GM12801 (cell line): ENCODE measurements at regions not wholly inside any gene's neighbourhood (a gene's known extent, or its start where the extent isn't known, plus 50 kb on each side); places are given as distances from the start of the nearest gene placed in this dataset.

Experiments used
- CTCF ChIP-seq: IDR thresholded peaks from one replicate; pipeline ENCODE4 v1.5.1; 2011; ENCODE audit warnings: control low read depth; ENCODE audit not compliant: insufficient read length; ENCODE audit errors: extremely low read depth

GRCh38 chr14:71235875-71236274 is 328.6 kb downstream of the PCNX1 start:
- no peak for TF ChIP-seq CTCF

DNA sequence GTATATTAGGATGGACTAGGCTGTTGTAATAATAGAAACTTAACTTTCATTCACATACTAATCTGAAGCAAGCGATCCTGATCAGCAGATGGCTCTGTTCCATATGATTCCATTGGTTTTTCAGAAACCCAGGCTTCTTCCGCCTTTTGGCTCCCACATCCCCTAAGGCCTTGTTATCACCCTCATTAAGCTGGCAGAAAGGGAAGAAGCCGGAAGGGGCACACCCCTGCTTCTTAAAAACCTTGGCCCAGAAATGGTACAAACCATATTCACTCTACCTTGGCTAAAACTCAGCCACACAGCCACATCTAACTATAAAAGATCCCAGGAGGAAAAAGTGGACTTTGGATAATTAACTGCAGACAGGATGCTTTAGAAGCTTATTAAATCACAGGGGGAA is 329.2 kb downstream of the PCNX1 start:
- TF ChIP-seq CTCF, result no peak

GRCh38 chr14:71237556-71237955 is 330.3 kb downstream of the PCNX1 start:
- no peak for TF ChIP-seq CTCF

DNA sequence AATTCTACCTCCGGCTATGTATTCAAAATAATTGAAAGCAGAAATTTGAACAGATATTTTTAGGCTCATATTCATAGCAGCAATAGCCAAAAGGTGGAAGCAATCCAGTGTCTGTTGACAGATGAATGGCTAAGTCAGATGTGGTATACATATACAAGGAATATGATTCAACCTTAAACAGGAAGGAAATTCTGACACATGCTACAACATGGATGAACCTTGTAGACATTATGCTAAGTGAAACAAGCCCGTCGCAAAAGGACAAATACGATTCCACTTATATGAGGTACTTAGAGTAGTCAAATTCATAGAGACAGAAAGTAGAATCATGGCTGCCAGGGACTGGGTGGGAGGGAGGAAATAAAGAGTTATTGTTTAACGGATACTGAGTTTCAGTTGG is 331.6 kb downstream of the PCNX1 start:
- no peak for TF ChIP-seq CTCF

DNA sequence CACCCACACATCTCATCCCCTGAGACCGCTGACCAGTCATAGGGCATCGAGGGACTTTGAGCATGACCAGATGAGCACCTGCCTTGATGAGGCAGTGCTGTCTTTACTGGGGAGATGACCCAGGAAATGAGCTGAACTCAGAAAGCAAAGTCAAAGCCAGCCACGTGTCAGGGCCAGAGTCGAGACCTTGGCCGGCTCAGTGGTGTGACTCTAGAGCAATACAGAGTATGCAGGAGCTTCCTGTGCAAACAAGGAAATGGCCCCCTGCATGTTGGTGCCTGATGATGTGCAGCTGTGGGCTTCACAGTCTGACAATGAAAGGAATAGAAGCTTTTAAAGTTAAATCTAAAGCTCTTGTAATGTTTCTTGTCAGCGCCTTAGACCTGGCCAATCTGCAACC is 332.9 kb downstream of the PCNX1 start:
- TF ChIP-seq CTCF, result no peak

DNA sequence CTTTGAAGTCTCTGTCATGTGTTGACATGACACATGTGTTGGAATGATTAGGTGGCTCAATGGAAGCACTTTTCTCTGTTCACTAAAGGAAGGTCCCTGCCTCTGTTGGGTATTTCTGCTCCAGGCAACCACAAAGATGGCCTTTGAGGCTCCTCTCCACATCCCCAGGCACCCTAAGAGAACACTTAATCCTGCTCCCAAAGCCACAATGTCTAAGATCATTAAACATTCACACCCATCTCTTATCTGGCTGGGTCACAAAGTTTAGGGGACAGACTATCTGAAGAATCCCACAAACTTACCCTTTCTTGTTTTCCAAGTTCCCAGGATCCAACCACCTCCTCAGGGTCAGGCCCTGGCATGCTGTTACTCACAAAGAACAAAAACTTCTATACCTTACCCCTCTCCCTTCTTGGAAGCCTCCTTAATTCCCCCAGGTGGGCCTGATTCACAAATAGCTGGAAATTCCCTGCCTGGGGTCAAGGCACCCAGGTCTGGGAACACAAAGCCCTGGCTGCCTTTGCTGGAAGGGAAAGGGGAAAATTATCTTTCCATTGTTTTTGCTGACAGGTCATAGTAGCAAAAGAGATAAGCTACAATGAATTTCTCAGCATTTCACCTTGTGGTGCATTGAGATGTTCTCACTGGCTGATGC is 333.7 kb downstream of the PCNX1 start:
- TF ChIP-seq CTCF, result no peak

DNA sequence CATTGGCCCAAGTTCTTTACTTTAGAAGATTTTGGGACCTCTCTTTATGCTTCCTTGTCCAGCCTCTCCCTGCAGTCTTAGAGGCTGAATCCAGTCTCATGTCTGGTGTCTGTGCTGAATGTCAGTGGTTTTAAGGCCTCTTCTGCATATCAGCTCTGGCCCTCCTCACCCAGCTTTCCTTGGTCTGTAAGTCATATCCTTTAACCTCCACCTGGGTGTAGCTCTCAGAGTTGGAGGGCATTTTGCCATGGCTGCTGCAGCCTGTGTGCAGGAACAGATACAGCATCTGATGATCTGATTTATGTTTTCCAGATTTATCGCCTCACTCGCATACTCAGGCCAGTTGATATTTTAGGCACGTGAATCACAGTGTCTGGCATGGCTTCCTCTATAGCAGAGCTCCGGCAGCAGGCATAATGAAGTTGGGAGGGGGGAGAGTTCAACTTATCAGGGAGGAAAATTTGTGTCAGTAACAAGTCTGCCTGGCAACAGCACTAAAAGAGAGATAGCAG is 335.0 kb downstream of the PCNX1 start:
- TF ChIP-seq CTCF, result no peak
